ENCODE measurements at regions not wholly inside any gene's neighbourhood (a gene's known extent, or its start where the extent isn't known, plus 50 kb on each side); places are given as distances from the start of the nearest gene placed in this dataset.

DNA sequence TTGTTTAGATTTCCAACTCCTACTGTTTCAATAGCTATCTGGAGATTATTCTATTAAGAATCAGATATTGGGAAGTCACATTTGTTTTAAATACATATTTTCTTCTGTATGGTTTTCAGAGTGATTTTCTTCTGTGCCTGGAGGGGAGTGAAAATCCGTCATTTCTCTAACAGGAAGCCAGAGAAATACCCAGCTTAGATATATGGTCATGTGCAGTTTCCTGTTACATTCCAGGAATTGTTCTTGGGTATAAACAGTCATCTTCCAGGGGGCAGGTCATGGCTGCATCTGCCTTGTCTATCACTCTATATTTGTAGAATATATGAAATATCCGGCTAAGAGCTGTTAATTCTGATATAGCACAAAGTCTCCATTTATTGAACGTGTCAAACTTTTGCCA, 77.5 kb upstream of the MIR17HG start:
- no peaks in the 10 kb centered on the region for H3K9me2 ChIP-seq (replicated peaks; ENCODE audit: insufficient read depth, low read length)
- no peaks in the 10 kb centered on the region for H3K36me3 ChIP-seq (ENCODE audit: insufficient read depth, low read length)
- no peaks in the 10 kb centered on the region for H3K27me3 ChIP-seq (ENCODE audit: low read length)
- no peak overlapping the region for H2AFZ ChIP-seq (ENCODE audit: low read length)
- DNase-seq = no peak
- no peak overlapping the region for H3K27ac ChIP-seq (ENCODE audit: low read length)
- H4K20me1 ChIP-seq (ENCODE audit: insufficient read depth, low read depth, low read length) = no peaks in the 10 kb centered on the region
- H3K4me2 ChIP-seq (ENCODE audit: low read depth, low read length, poor library complexity, severe bottlenecking) = no peak overlapping the region
- no peaks in the 10 kb centered on the region for H3K79me2 ChIP-seq (ENCODE audit: low read length)
- no peak overlapping the region for H3K9ac ChIP-seq (ENCODE audit: low read length)
- H3K4me1 ChIP-seq (ENCODE audit: low read length) = no peaks in the 10 kb centered on the region
- H3K9me3 ChIP-seq (ENCODE audit: low read length) = no peaks in the 10 kb centered on the region
- no peak overlapping the region for H3K4me3 ChIP-seq (ENCODE audit: low read length)

DNA sequence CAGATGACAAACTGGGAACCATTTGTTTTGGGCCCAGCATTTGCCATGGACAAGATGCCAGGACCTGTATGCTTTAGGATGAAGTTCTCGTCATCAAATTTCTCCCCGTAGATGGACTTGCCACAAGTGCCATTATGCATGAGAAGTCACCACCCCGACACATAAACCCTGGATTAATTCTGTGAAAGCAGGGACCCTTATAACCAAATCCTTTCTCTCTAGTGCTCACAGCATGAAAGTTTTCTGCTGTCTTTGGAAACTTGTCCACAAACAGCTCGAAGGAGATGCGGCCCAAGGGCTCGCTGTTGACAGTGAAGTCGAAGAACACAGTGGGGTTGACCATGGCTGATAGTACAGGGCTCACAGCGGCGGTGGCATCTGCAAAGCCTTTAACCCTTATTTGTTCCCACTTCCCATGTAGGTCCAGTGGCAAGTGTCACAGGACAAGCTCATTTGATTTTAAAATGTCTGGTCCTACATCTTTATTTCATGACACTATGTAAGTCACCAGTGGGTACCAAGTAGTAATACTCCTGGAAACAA, 75.2 kb upstream of the MIR17HG start:
- Histone ChIP-seq H3K4me3 (ENCODE audit: low read length) (no peak overlapping the region), H3K79me2 (ENCODE audit: low read length) (no peaks in the 10 kb centered on the region), H2AFZ (ENCODE audit: low read length) (no peak overlapping the region), H3K9me3 (ENCODE audit: low read length) (no peaks in the 10 kb centered on the region), H3K9ac (ENCODE audit: low read length) (no peak overlapping the region), H3K27ac (ENCODE audit: low read length) (no peak overlapping the region), H3K4me2 (ENCODE audit: low read depth, low read length, poor library complexity, severe bottlenecking) (no peak overlapping the region), H3K36me3 (ENCODE audit: insufficient read depth, low read length) (no peaks in the 10 kb centered on the region), H3K9me2 (replicated peaks; ENCODE audit: insufficient read depth, low read length) (no peaks in the 10 kb centered on the region), H3K27me3 (ENCODE audit: low read length) (no peaks in the 10 kb centered on the region), H3K4me1 (ENCODE audit: low read length) (no peaks in the 10 kb centered on the region), H4K20me1 (ENCODE audit: insufficient read depth, low read depth, low read length) (no peaks in the 10 kb centered on the region)
- no peak for DNase-seq

DNA sequence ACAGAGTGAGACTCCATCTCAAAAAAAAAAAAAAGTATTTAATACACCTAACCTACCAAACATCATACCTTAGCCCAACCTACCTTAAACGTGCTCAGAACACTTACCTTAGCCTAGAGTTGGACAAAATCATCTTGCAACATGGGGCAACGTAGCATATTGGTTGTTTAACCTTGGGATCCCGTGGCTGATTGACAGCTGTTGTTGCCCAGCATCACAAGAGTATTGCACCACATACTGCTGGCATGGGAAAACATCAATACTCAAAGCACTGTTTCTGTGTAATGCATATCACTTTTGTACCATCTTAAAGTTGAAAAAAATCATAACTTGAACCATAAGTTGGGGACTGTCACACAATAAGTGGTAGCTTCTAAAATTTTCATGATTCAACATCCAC, 73.8 kb upstream of the MIR17HG start:
- DNase-seq = no peak
- H3K27me3 ChIP-seq (ENCODE audit: low read length) = no peaks in the 10 kb centered on the region
- no peaks in the 10 kb centered on the region for H3K79me2 ChIP-seq (ENCODE audit: low read length)
- no peaks in the 10 kb centered on the region for H3K9me3 ChIP-seq (ENCODE audit: low read length)
- H3K4me1 ChIP-seq (ENCODE audit: low read length) = no peaks in the 10 kb centered on the region
- H3K9ac ChIP-seq (ENCODE audit: low read length) = no peak overlapping the region
- H3K27ac ChIP-seq (ENCODE audit: low read length) = no peak overlapping the region
- H4K20me1 ChIP-seq (ENCODE audit: insufficient read depth, low read depth, low read length) = no peaks in the 10 kb centered on the region
- H3K4me3 ChIP-seq (ENCODE audit: low read length) = no peak overlapping the region
- no peak overlapping the region for H3K4me2 ChIP-seq (ENCODE audit: low read depth, low read length, poor library complexity, severe bottlenecking)
- no peak overlapping the region for H2AFZ ChIP-seq (ENCODE audit: low read length)
- H3K9me2 ChIP-seq (replicated peaks; ENCODE audit: insufficient read depth, low read length) = no peaks in the 10 kb centered on the region
- H3K36me3 ChIP-seq (ENCODE audit: insufficient read depth, low read length) = no peaks in the 10 kb centered on the region

DNA sequence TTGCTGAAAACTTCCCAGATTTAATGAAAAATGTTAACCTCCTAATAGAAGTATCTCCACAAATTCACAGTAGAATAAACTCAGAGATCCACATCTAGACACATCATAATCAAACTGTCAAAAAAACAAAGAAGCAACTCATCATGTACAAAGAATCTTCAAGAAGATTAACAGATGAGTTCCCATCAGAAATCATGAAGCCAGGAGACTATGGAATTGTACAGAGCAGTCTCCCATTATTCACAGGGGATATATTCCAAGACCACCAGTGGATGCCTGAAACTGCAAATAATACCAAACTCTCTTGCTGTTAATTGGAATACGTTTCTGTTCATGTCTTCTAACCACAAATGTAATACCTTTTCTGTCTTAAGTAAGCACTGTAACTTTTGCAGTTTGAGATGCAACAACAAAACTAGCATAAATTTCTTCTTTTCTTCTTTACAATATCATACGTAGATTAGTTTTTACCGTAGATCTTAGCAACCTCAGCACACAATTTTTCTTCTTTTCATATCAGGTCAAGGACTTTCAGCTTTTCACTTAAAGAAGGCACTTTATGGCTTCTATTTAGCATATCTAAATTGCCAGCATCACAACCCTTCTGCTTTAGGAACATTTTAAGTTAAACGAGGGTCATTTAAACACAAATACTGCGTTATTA, 70.3 kb upstream of the MIR17HG start:
- Histone ChIP-seq H2AFZ (ENCODE audit: low read length) (no peak overlapping the region), H3K4me2 (ENCODE audit: low read depth, low read length, poor library complexity, severe bottlenecking) (no peak overlapping the region), H3K9me3 (ENCODE audit: low read length) (no peaks in the 10 kb centered on the region), H3K79me2 (ENCODE audit: low read length) (no peaks in the 10 kb centered on the region), H3K4me1 (ENCODE audit: low read length) (no peaks in the 10 kb centered on the region), H3K9ac (ENCODE audit: low read length) (no peak overlapping the region), H3K4me3 (ENCODE audit: low read length) (no peak overlapping the region), H3K36me3 (ENCODE audit: insufficient read depth, low read length) (no peaks in the 10 kb centered on the region), H3K9me2 (replicated peaks; ENCODE audit: insufficient read depth, low read length) (no peaks in the 10 kb centered on the region), H3K27me3 (ENCODE audit: low read length) (no peaks in the 10 kb centered on the region), H4K20me1 (ENCODE audit: insufficient read depth, low read depth, low read length) (no peaks in the 10 kb centered on the region), H3K27ac (ENCODE audit: low read length) (no peak overlapping the region)
- no peak for DNase-seq

DNA sequence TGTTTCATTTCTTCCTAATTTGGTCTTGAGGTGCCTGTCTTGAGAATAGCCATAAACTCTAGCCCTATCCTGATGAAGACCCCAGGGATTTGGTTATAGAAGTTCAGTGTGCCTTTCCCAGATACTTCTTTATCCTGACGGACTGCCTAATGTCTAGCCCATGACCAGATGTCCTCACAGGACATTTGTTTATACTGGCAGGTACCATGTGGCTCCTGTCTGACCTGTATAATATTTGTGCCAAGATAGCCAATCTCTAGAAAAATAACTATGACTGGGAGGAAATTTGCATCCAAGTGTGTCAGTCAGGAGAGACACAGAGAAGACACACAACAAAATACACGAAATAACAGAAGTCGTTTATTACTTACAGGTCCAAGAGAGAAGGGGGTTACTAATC, 69.2 kb upstream of the MIR17HG start:
- no peaks in the 10 kb centered on the region for H3K36me3 ChIP-seq (ENCODE audit: insufficient read depth, low read length)
- H3K9me2 ChIP-seq (replicated peaks; ENCODE audit: insufficient read depth, low read length) = no peaks in the 10 kb centered on the region
- no peak overlapping the region for H3K4me3 ChIP-seq (ENCODE audit: low read length)
- no peak overlapping the region for H2AFZ ChIP-seq (ENCODE audit: low read length)
- H3K9me3 ChIP-seq (ENCODE audit: low read length) = no peaks in the 10 kb centered on the region
- no peak overlapping the region for H3K27ac ChIP-seq (ENCODE audit: low read length)
- H4K20me1 ChIP-seq (ENCODE audit: insufficient read depth, low read depth, low read length) = no peaks in the 10 kb centered on the region
- H3K4me2 ChIP-seq (ENCODE audit: low read depth, low read length, poor library complexity, severe bottlenecking) = no peak overlapping the region
- no peak overlapping the region for H3K9ac ChIP-seq (ENCODE audit: low read length)
- DNase-seq = no peak
- H3K27me3 ChIP-seq (ENCODE audit: low read length) = no peaks in the 10 kb centered on the region
- no peaks in the 10 kb centered on the region for H3K4me1 ChIP-seq (ENCODE audit: low read length)
- H3K79me2 ChIP-seq (ENCODE audit: low read length) = no peaks in the 10 kb centered on the region

DNA sequence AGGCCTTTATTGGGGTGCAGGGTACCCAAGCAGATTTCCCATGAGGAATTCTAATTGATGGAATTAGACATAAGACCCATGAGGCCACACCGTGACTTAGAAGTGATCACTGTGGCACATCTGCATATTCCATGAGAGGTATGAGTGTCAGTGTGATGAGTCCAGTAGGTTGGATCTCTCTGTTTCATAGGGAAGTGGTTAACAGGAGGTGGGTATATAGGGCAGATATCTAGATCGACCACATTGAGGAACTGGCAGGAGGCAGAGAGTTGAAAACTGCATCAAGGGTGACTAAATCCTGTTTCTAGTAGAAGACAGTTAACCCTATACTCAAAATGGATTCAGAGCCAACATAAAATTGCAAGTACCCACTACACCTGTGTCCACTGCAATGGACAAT, 68.6 kb upstream of the MIR17HG start:
- DNase-seq = no peak
- Histone ChIP-seq H3K4me1 (ENCODE audit: low read length) (no peaks in the 10 kb centered on the region), H3K4me2 (ENCODE audit: low read depth, low read length, poor library complexity, severe bottlenecking) (no peak overlapping the region), H3K4me3 (ENCODE audit: low read length) (no peak overlapping the region), H3K9me2 (replicated peaks; ENCODE audit: insufficient read depth, low read length) (no peaks in the 10 kb centered on the region), H3K27ac (ENCODE audit: low read length) (no peak overlapping the region), H3K9me3 (ENCODE audit: low read length) (no peaks in the 10 kb centered on the region), H3K36me3 (ENCODE audit: insufficient read depth, low read length) (no peaks in the 10 kb centered on the region), H3K9ac (ENCODE audit: low read length) (no peak overlapping the region), H4K20me1 (ENCODE audit: insufficient read depth, low read depth, low read length) (no peaks in the 10 kb centered on the region), H2AFZ (ENCODE audit: low read length) (no peak overlapping the region), H3K79me2 (ENCODE audit: low read length) (no peaks in the 10 kb centered on the region), H3K27me3 (ENCODE audit: low read length) (no peaks in the 10 kb centered on the region)

DNA sequence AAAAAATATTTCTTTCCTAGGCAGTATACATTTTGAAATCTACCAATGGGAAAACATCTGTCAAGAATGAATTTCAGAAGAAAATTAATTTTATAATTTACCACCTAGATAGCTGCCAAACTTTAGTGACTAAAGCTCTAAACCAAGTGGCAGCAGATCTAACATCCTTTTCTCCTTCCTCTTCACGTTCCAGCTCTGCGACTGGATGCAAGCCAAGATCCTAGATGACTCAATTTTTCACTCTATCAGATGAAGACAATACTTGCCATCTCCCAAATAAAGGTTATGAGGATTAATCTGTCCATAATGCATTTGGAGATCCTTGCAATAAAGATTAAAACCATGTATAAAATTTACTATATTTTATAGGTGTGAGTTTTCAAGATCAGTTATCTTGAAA, 66.7 kb upstream of the MIR17HG start:
- H3K36me3 ChIP-seq (ENCODE audit: insufficient read depth, low read length) = no peaks in the 10 kb centered on the region
- DNase-seq = no peak
- no peaks in the 10 kb centered on the region for H3K9me2 ChIP-seq (replicated peaks; ENCODE audit: insufficient read depth, low read length)
- H3K4me3 ChIP-seq (ENCODE audit: low read length) = no peak overlapping the region
- no peak overlapping the region for H2AFZ ChIP-seq (ENCODE audit: low read length)
- no peaks in the 10 kb centered on the region for H3K9me3 ChIP-seq (ENCODE audit: low read length)
- no peaks in the 10 kb centered on the region for H3K79me2 ChIP-seq (ENCODE audit: low read length)
- H4K20me1 ChIP-seq (ENCODE audit: insufficient read depth, low read depth, low read length) = no peaks in the 10 kb centered on the region
- H3K4me1 ChIP-seq (ENCODE audit: low read length) = no peaks in the 10 kb centered on the region
- H3K4me2 ChIP-seq (ENCODE audit: low read depth, low read length, poor library complexity, severe bottlenecking) = no peak overlapping the region
- H3K27me3 ChIP-seq (ENCODE audit: low read length) = no peaks in the 10 kb centered on the region
- no peak overlapping the region for H3K27ac ChIP-seq (ENCODE audit: low read length)
- H3K9ac ChIP-seq (ENCODE audit: low read length) = no peak overlapping the region

DNA sequence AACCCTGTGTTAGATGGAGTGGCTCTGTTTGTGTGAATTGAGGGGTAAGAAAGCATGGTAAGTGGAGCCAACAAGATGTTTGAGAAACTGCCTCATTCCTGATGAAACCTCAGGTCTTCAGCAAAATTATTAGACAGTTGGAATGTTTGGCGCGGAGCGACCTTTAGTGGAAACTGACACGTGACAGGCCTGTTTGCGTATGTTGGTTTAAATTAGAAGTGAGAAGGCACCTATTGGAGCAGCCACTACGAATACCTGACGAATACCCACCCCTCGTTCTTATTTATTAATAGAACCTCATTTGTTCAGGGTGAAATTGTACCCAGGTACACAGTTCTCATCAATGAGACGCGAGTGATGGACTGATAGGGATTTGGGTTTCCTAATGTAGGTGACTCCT, 63.2 kb upstream of the MIR17HG start:
- Histone ChIP-seq H3K9me2 (replicated peaks; ENCODE audit: insufficient read depth, low read length) (no peaks in the 10 kb centered on the region), H3K79me2 (ENCODE audit: low read length) (no peaks in the 10 kb centered on the region), H2AFZ (ENCODE audit: low read length) (no peak overlapping the region), H3K4me2 (ENCODE audit: low read depth, low read length, poor library complexity, severe bottlenecking) (no peak overlapping the region), H3K9me3 (ENCODE audit: low read length) (no peaks in the 10 kb centered on the region), H3K4me1 (ENCODE audit: low read length) (no peaks in the 10 kb centered on the region), H3K9ac (ENCODE audit: low read length) (no peak overlapping the region), H4K20me1 (ENCODE audit: insufficient read depth, low read depth, low read length) (no peaks in the 10 kb centered on the region), H3K4me3 (ENCODE audit: low read length) (no peak overlapping the region), H3K27me3 (ENCODE audit: low read length) (no peaks in the 10 kb centered on the region), H3K27ac (ENCODE audit: low read length) (no peak overlapping the region), H3K36me3 (ENCODE audit: insufficient read depth, low read length) (no peaks in the 10 kb centered on the region)
- DNase-seq = no peak
